ENCODE measurements at regions not wholly inside any gene's neighbourhood (a gene's known extent, or its start where the extent isn't known, plus 50 kb on each side); places are given as distances from the start of the nearest gene placed in this dataset.

DNA sequence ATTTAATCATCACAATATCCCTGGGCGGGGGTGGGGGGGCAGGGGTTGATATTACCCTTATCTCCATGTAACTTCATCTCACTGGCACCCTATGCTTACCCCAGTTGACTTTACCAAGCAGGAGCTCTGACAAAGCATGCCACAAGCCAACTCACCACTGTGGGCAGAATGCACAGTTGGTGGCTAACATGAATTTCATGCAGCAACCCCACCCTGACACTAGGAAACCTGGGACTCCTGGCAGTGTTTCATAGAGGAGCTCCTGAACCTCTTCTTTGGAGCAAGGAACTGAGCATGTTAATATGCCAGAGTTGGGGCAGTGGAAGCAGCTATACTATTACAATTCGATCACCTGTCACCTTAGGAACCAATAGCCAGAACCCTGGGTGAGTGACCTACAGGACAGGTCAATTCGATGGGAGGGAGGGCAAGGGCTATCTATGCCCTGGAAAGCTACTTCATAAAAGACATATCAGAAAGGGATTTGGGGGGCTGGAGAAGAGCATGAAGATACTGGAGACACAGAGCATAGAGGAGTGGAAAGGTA, 97.2 kb upstream of the ACSL4 start:
- H3K27ac ChIP-seq (ENCODE audit: control insufficient read depth, insufficient read depth, low read length) = no peak overlapping the region
- H2AFZ ChIP-seq (ENCODE audit: control insufficient read depth, low read length) = no peak overlapping the region
- no peaks in the 10 kb centered on the region for H3K9me1 ChIP-seq (ENCODE audit: control insufficient read depth, extremely low read depth, insufficient read depth, low read length)
- no peaks in the 10 kb centered on the region for H4K20me1 ChIP-seq (ENCODE audit: control insufficient read depth, extremely low read depth, insufficient read depth, low read length)
- no peak overlapping the region for H3K4me2 ChIP-seq (ENCODE audit: control insufficient read depth, extremely low read depth, insufficient read depth, low read depth, low read length)
- no peaks in the 10 kb centered on the region for H3K27me3 ChIP-seq (ENCODE audit: control insufficient read depth, extremely low read depth, insufficient read depth, low read length)
- no peak overlapping the region for H3K4me3 ChIP-seq (ENCODE audit: control insufficient read depth in 2 of 3, extremely low read depth in 1 of 3, insufficient read depth in 2 of 3, low read depth in 1 of 3, low read length in 3 of 3)
- no peaks in the 10 kb centered on the region for H3K36me3 ChIP-seq (ENCODE audit: control insufficient read depth in 2 of 2, extremely low read depth in 1 of 2, insufficient read depth in 2 of 2, low read length in 2 of 2)
- no peaks in the 10 kb centered on the region for H3K9me3 ChIP-seq (ENCODE audit: control insufficient read depth, low read depth, low read length)
- H3K9ac ChIP-seq (ENCODE audit: control insufficient read depth, extremely low read depth, insufficient read depth, low read length) = no peak overlapping the region
- H3K79me2 ChIP-seq (ENCODE audit: control insufficient read depth, insufficient read depth, low read length) = no peaks in the 10 kb centered on the region
- FAIRE-seq (no peak), DNase-seq (ENCODE audit: low read depth, low spot score) (no peak)
- TF ChIP-seq EZH2 (IDR thresholded peaks at IDR 0.05; ENCODE audit: low read length) = no peak
- TF ChIP-seq, protein P1, sequence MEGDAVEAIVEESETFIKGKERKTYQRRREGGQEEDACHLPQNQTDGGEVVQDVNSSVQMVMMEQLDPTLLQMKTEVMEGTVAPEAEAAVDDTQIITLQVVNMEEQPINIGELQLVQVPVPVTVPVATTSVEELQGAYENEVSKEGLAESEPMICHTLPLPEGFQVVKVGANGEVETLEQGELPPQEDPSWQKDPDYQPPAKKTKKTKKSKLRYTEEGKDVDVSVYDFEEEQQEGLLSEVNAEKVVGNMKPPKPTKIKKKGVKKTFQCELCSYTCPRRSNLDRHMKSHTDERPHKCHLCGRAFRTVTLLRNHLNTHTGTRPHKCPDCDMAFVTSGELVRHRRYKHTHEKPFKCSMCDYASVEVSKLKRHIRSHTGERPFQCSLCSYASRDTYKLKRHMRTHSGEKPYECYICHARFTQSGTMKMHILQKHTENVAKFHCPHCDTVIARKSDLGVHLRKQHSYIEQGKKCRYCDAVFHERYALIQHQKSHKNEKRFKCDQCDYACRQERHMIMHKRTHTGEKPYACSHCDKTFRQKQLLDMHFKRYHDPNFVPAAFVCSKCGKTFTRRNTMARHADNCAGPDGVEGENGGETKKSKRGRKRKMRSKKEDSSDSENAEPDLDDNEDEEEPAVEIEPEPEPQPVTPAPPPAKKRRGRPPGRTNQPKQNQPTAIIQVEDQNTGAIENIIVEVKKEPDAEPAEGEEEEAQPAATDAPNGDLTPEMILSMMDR (optimal IDR thresholded peaks at IDR 0.05 in 1 of 3, IDR thresholded peaks at IDR 0.05 in 1 of 3, conservative IDR thresholded peaks at IDR 0.05 in 1 of 3; ENCODE audit: extremely low read depth in 1 of 3, insufficient read depth in 2 of 3, low read length in 3 of 3) = no peak
- dilution Hi-C loops (cut with MboI; ENCODE audit: extremely low pct_ligation_motif_present, low sequenced_read_pairs) = no loop called here
- peaks cover 11% of the 10 kb centered on the region for H3K4me1 ChIP-seq (ENCODE audit: control insufficient read depth, extremely low read depth, insufficient read depth, low read length)

DNA sequence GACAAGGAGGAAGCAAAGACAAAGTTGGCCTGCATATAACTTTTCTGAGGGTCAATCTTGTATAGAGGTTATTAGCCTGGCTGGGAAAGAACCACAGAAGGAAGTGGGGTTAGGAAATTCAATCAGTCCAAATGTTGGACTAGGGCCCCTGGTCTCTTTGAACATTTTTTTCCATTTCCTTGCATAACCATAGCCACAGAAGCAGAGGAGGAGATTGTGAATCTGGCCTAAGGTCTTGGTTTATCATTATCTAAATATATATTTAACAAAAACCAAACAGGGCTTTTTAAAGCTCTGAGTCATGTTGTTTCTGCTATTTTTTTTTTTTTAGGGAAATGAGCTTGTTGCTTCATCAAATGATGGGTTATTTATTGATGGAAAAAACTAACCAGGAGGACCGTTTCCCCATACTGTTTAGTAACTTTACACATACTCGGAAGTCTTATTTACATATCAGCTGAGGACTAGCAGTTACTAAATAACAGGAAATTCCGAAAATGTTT, 97.7 kb upstream of the ACSL4 start:
- Histone ChIP-seq H3K9me3 (ENCODE audit: control insufficient read depth, low read depth, low read length) (no peaks in the 10 kb centered on the region), H3K36me3 (ENCODE audit: control insufficient read depth in 2 of 2, extremely low read depth in 1 of 2, insufficient read depth in 2 of 2, low read length in 2 of 2) (no peaks in the 10 kb centered on the region), H4K20me1 (ENCODE audit: control insufficient read depth, extremely low read depth, insufficient read depth, low read length) (no peaks in the 10 kb centered on the region), H2AFZ (ENCODE audit: control insufficient read depth, low read length) (no peak overlapping the region), H3K79me2 (ENCODE audit: control insufficient read depth, insufficient read depth, low read length) (no peaks in the 10 kb centered on the region), H3K4me3 (ENCODE audit: control insufficient read depth in 2 of 3, extremely low read depth in 1 of 3, insufficient read depth in 2 of 3, low read depth in 1 of 3, low read length in 3 of 3) (no peak overlapping the region), H3K4me2 (ENCODE audit: control insufficient read depth, extremely low read depth, insufficient read depth, low read depth, low read length) (no peak overlapping the region), H3K27me3 (ENCODE audit: control insufficient read depth, extremely low read depth, insufficient read depth, low read length) (no peaks in the 10 kb centered on the region), H3K9me1 (ENCODE audit: control insufficient read depth, extremely low read depth, insufficient read depth, low read length) (no peaks in the 10 kb centered on the region), H3K9ac (ENCODE audit: control insufficient read depth, extremely low read depth, insufficient read depth, low read length) (no peak overlapping the region), H3K27ac (ENCODE audit: control insufficient read depth, insufficient read depth, low read length) (no peak overlapping the region), H3K4me1 (ENCODE audit: control insufficient read depth, extremely low read depth, insufficient read depth, low read length) (peaks cover 11% of the 10 kb centered on the region)
- dilution Hi-C loops (cut with MboI; ENCODE audit: extremely low pct_ligation_motif_present, low sequenced_read_pairs) = no loop called here
- FAIRE-seq = no peak
- TF ChIP-seq, protein P1 (optimal IDR thresholded peaks at IDR 0.05 in 1 of 3, IDR thresholded peaks at IDR 0.05 in 1 of 3, conservative IDR thresholded peaks at IDR 0.05 in 1 of 3; ENCODE audit: extremely low read depth in 1 of 3, insufficient read depth in 2 of 3, low read length in 3 of 3) = no peak
- no peak for TF ChIP-seq EZH2 (IDR thresholded peaks at IDR 0.05; ENCODE audit: low read length)
- no peak for DNase-seq (ENCODE audit: low read depth, low spot score)

Data from keratinocyte (primary cell).